HL-60/S4 (cell line): ENCODE measurements at regions not wholly inside any gene's neighbourhood (a gene's known extent, or its start where the extent isn't known, plus 50 kb on each side); places are given as distances from the start of the nearest gene placed in this dataset.
"Not testable (repeated sequence)": the region's sequence is repeated elsewhere in the genome, so short reads cannot be mapped to it uniquely, and the experiment has no call there.

ENCODE experiments used
- in situ Hi-C: fragments of 300-500 bp; cut with MboI; formaldehyde crosslinking; loops from 2 replicates; pipeline ENCODE4 v1.14.3; 2022; ENCODE audit warnings: low sequenced_read_pairs

- in situ Hi-C loops = no loop called here
Observed at GRCh38 chr9:135394699-135395645, 84.6 kb upstream of the PPP1R26 start.

- in situ Hi-C loops = no loop called here
Observed at GRCh38 chr9:135397142-135397541, 82.4 kb upstream of the PPP1R26 start.

- in situ Hi-C loops = no loop called here
Observed at GRCh38 chr9:135399000-135399649, 80.5 kb upstream of the PPP1R26 start.

GRCh38 chr9:135400496-135400895 is 79.1 kb upstream of the PPP1R26 start:
- in situ Hi-C loops = no loop called here

- in situ Hi-C loops = no loop called here
Observed at GRCh38 chr9:135401218-135401617, 78.4 kb upstream of the PPP1R26 start.

- in situ Hi-C loops = no loop called here
Observed at GRCh38 chr9:135402048-135402738, 77.4 kb upstream of the PPP1R26 start.

GRCh38 chr9:135402739-135403695 is 76.6 kb upstream of the PPP1R26 start:
- in situ Hi-C loops = no loop called here

GRCh38 chr9:135403733-135404450 is 75.7 kb upstream of the PPP1R26 start:
- in situ Hi-C loops = no loop called here

GRCh38 chr9:135404451-135405144 is 75.0 kb upstream of the PPP1R26 start:
- in situ Hi-C loops = no loop called here

- in situ Hi-C loops = not testable (repeated sequence)
Observed at GRCh38 chr9:135405145-135405464, 74.5 kb upstream of the PPP1R26 start.

- in situ Hi-C loops = no loop called here
Observed at GRCh38 chr9:135408476-135409254, 70.9 kb upstream of the PPP1R26 start.

GRCh38 chr9:135409286-135410200 is 70.0 kb upstream of the PPP1R26 start:
- in situ Hi-C loops = no loop called here

GRCh38 chr9:135410421-135410820 is 69.2 kb upstream of the PPP1R26 start:
- in situ Hi-C loops = no loop called here

GRCh38 chr9:135410831-135411473 is 68.6 kb upstream of the PPP1R26 start:
- in situ Hi-C loops = no loop called here

- in situ Hi-C loops = not testable (repeated sequence)
Observed at GRCh38 chr9:135411605-135412004, 68.0 kb upstream of the PPP1R26 start.

- in situ Hi-C loops = not testable (repeated sequence)
Observed at GRCh38 chr9:135412315-135413085, 67.1 kb upstream of the PPP1R26 start.
